Fibroblast of mammary gland (primary cell): ENCODE measurements at regions not wholly inside any gene's neighbourhood (a gene's known extent, or its start where the extent isn't known, plus 50 kb on each side); places are given as distances from the start of the nearest gene placed in this dataset.
"Not testable (repeated sequence)": the region's sequence is repeated elsewhere in the genome, so short reads cannot be mapped to it uniquely, and the experiment has no call there.

Experiments used
- DNase-seq: peaks from one replicate; pipeline ENCODE4 v3.0.0-alpha.2; 2010; ENCODE audit warnings: low read depth
- H3K4me3 ChIP-seq: 2 replicates; pipeline ENCODE4 v1.5.1; 2011; ENCODE audit warnings: low read depth, mild to moderate bottlenecking, low read length, moderate library complexity; ENCODE audit not compliant: control insufficient read depth
- CTCF ChIP-seq: conservative IDR thresholded peaks from 2 replicates; pipeline ENCODE4 v1.5.1; 2011; ENCODE audit warnings: low read depth, low read length, inconsistent platforms; ENCODE audit not compliant: control insufficient read depth, insufficient read depth

GRCh38 chr3:197367081-197367780 is 68.8 kb upstream of the DLG1 start:
- peak; percentile 39 for DNase-seq
- no peak overlapping the region for H3K4me3 ChIP-seq
- no peak for TF ChIP-seq CTCF

GRCh38 chr3:197366301-197367044 is 68.1 kb upstream of the DLG1 start:
- TF ChIP-seq CTCF = no peak
- no peak for DNase-seq
- no peak overlapping the region for H3K4me3 ChIP-seq

GRCh38 chr3:197365586-197365985 is 67.2 kb upstream of the DLG1 start:
- no peak for TF ChIP-seq CTCF
- no peak for DNase-seq
- H3K4me3 ChIP-seq = no peak overlapping the region

- no peak for DNase-seq
- TF ChIP-seq CTCF = no peak
- no peak overlapping the region for H3K4me3 ChIP-seq
Measured at GRCh38 chr3:197364410-197365071, 66.1 kb upstream of the DLG1 start.

- no peak for DNase-seq
- H3K4me3 ChIP-seq = no peak overlapping the region
- no peak for TF ChIP-seq CTCF
Measured at GRCh38 chr3:197363553-197364409, 65.4 kb upstream of the DLG1 start.

- DNase-seq = no peak
- no peak overlapping the region for H3K4me3 ChIP-seq
- no peak for TF ChIP-seq CTCF
Measured at GRCh38 chr3:197362081-197362480, 63.7 kb upstream of the DLG1 start.

- H3K4me3 ChIP-seq, DNase-seq: not testable (repeated sequence)
Measured at GRCh38 chr3:197360095-197360494, 61.7 kb upstream of the DLG1 start.

GRCh38 chr3:197359476-197359875 is 61.1 kb upstream of the DLG1 start:
- DNase-seq, H3K4me3 ChIP-seq: not testable (repeated sequence)
